Mammary epithelial cell (primary cell): ENCODE measurements at regions not wholly inside any gene's neighbourhood (a gene's known extent, or its start where the extent isn't known, plus 50 kb on each side); places are given as distances from the start of the nearest gene placed in this dataset.

ENCODE experiments used
- CTCF ChIP-seq, 2 donors: IDR thresholded peaks in 1 of 2; conservative IDR thresholded peaks in 1 of 2; 2 replicates each; pipeline ENCODE4 v1.5.1; 2011 to 2012; ENCODE audit warnings: inconsistent platforms in 2 of 2, low read length in 2 of 2, mild to moderate bottlenecking in 2 of 2, control low read depth in 1 of 2, low read depth in 1 of 2; ENCODE audit not compliant: insufficient read depth in 1 of 2; ENCODE audit errors: extremely low read depth in 1 of 2
- EZH2 ChIP-seq: IDR thresholded peaks from 2 replicates; pipeline ENCODE4 v1.6.1; 2012; ENCODE audit warnings: low read length, inconsistent platforms, borderline replicate concordance

DNA sequence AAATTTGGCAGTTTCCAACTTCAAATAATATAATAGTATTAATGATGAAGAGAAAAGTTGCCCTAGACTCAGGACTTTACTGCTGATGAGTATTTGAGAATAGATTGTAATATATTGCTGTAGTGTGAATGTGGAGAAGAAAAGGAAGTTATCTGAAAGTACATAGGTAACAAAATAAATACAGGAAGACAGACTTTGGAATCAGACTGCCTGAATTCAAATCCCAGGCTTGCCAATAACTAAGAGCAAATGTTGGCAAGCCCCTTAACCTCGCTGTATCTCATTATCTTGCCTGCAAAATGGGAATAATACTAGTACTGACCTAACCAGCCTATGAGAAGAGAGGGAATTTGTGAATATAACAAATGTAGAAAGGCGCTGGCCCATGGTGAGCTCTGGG is 765.2 kb upstream of the ID2 start:
- TF ChIP-seq CTCF (conservative IDR thresholded peaks at IDR 0.05 in 1 of 2, IDR thresholded peaks at IDR 0.05 in 1 of 2; ENCODE audit: extremely low read depth in 1 of 2, insufficient read depth in 1 of 2, low read depth in 1 of 2, low read length in 2 of 2) (no peak), EZH2 (no peak)
